GM23338 (cell line): ENCODE measurements at regions not wholly inside any gene's neighbourhood (a gene's known extent, or its start where the extent isn't known, plus 50 kb on each side); places are given as distances from the start of the nearest gene placed in this dataset.

Experiments used
- ATAC-seq: fragments of 200-7000 bp; cut with Tn5 transposase; 3 replicates; pipeline ENCODE4 v1.9.1; 2020
- DNase-seq: peaks from one replicate; pipeline ENCODE4 v3.0.0-alpha.2; 2015; ENCODE audit warnings: low spot score
- H2AFZ ChIP-seq: fragments of 200-600 bp; sonication (generic); 2 replicates; pipeline ENCODE4 v1.8.0; 2016; ENCODE audit warnings: antibody characterized with exemption, mild to moderate bottlenecking, moderate library complexity
- H3F3A ChIP-seq: fragments of 200-600 bp; sonication (generic); replicated peaks from 2 replicates; pipeline ENCODE4 v1.8.0; 2017; ENCODE audit warnings: antibody characterized with exemption, mixed run types, low read depth
- H3K27ac ChIP-seq: fragments of 200-600 bp; sonication (generic); 2 replicates; pipeline ENCODE4 v1.6.1; 2016; ENCODE audit warnings: low read depth
- H3K27me3 ChIP-seq: fragments of 200-600 bp; sonication (generic); 2 replicates; pipeline ENCODE4 v1.8.0; 2016; ENCODE audit warnings: mild to moderate bottlenecking, mixed run types, moderate library complexity; ENCODE audit not compliant: insufficient read depth
- H3K36me3 ChIP-seq: fragments of 200-600 bp; sonication (generic); 2 replicates; pipeline ENCODE4 v1.8.0; 2016; ENCODE audit warnings: mild to moderate bottlenecking; ENCODE audit not compliant: insufficient read depth
- H3K4me1 ChIP-seq: fragments of 200-600 bp; sonication (generic); 2 replicates; pipeline ENCODE4 v1.8.0; 2016; ENCODE audit warnings: mild to moderate bottlenecking, moderate library complexity; ENCODE audit not compliant: insufficient read depth
- H3K4me2 ChIP-seq: fragments of 200-600 bp; sonication (generic); 2 replicates; pipeline ENCODE4 v1.7.1; 2017; ENCODE audit warnings: mixed run types
- H3K4me3 ChIP-seq: fragments of 200-600 bp; sonication (generic); 2 replicates; pipeline ENCODE4 v1.6.1; 2016; ENCODE audit warnings: mixed run types
- H3K79me2 ChIP-seq: fragments of 200-600 bp; sonication (generic); replicated peaks from 2 replicates; pipeline ENCODE4 v1.8.0; 2017; ENCODE audit warnings: mild to moderate bottlenecking; ENCODE audit not compliant: insufficient read depth
- H3K9me2 ChIP-seq: fragments of 200-600 bp; sonication (generic); 2 replicates; pipeline ENCODE4 v1.8.0; 2017; ENCODE audit not compliant: insufficient read depth
- H4K20me1 ChIP-seq: fragments of 200-600 bp; sonication (generic); replicated peaks from 2 replicates; pipeline ENCODE4 v1.8.0; 2017; ENCODE audit warnings: mild to moderate bottlenecking; ENCODE audit not compliant: insufficient read depth
- H3K27ac Mint-ChIP-seq: 2 replicates; pipeline ENCODE4 v1.8.0; 2020; ENCODE audit warnings: inconsistent platforms, mild to moderate bottlenecking, moderate library complexity, mixed read lengths
- H3K27me3 Mint-ChIP-seq: 3 replicates; pipeline ENCODE4 v1.8.0; 2022; ENCODE audit warnings: low read depth, mild to moderate bottlenecking, moderate library complexity, mixed read lengths, inconsistent platforms; ENCODE audit not compliant: insufficient read depth, poor library complexity
- H3K36me3 Mint-ChIP-seq: 3 replicates; pipeline ENCODE4 v1.8.0; 2021; ENCODE audit warnings: low read depth, mild to moderate bottlenecking, inconsistent platforms, moderate library complexity, mixed read lengths
- H3K4me1 Mint-ChIP-seq: 3 replicates; pipeline ENCODE4 v1.8.0; 2020; ENCODE audit warnings: mild to moderate bottlenecking, inconsistent platforms, mixed read lengths
- H3K4me3 Mint-ChIP-seq: 3 replicates; pipeline ENCODE4 v1.8.0; 2021; ENCODE audit warnings: moderate library complexity, mild to moderate bottlenecking, inconsistent platforms, mixed read lengths
- H3K9me3 Mint-ChIP-seq: 3 replicates; pipeline ENCODE4 v1.8.0; 2020; ENCODE audit warnings: moderate library complexity, mild to moderate bottlenecking, inconsistent platforms, mixed read lengths
- CTCF ChIP-seq, 2 experiments: fragments of 200-600 bp in 1 of 2; sonication (generic) in 1 of 2; conservative IDR thresholded peaks; 2 replicates each; pipeline versions ENCODE4 v1.5.1 to v1.6.1; 2016 to 2017; ENCODE audit warnings: antibody characterized with exemption in 2 of 2, low read depth in 2 of 2, mild to moderate bottlenecking in 2 of 2, moderate library complexity in 1 of 2
- EZH2 ChIP-seq: fragments of 200-600 bp; sonication (generic); IDR thresholded peaks from one replicate; pipeline ENCODE4 v1.8.0; 2017; ENCODE audit warnings: antibody characterized with exemption, mild to moderate bottlenecking, low read depth; ENCODE audit not compliant: unreplicated experiment
- JUNB ChIP-seq: IDR thresholded peaks from one replicate; pipeline ENCODE4 v1.6.1; 2016; ENCODE audit warnings: antibody characterized with exemption; ENCODE audit not compliant: unreplicated experiment
- POLR2AphosphoS5 ChIP-seq: IDR thresholded peaks from 2 replicates; pipeline ENCODE4 v1.6.1; 2016; ENCODE audit warnings: antibody characterized with exemption, low read depth
- REST ChIP-seq: IDR thresholded peaks from one replicate; pipeline ENCODE4 v1.6.1; 2018; ENCODE audit warnings: antibody characterized with exemption; ENCODE audit not compliant: unreplicated experiment
- ZNF114 ChIP-seq: fragments of 250-450 bp; sonication (Bioruptor Pico); IDR thresholded peaks from 2 replicates; pipeline ENCODE4 v1.5.0; 2020; ENCODE audit warnings: mild to moderate bottlenecking, moderate library complexity

- TF ChIP-seq REST (peak; percentile 49), JUNB (no peak), EZH2 (no peak)
- Histone ChIP-seq H3K27ac (no peak overlapping the region), H4K20me1 (no peaks in the 10 kb centered on the region), H3K4me3 (no peak overlapping the region), H3K9me2 (no peaks in the 10 kb centered on the region), H3F3A (no peaks in the 10 kb centered on the region), H3K36me3 (no peaks in the 10 kb centered on the region), H3K27me3 (no peaks in the 10 kb centered on the region), H2AFZ (no peak overlapping the region), H3K4me1 (no peaks in the 10 kb centered on the region), H3K4me2 (no peak overlapping the region), H3K79me2 (no peaks in the 10 kb centered on the region)
- H3K4me3 Mint-ChIP-seq = no peak overlapping the region
- peaks cover 18% of the 10 kb centered on the region for H3K9me3 Mint-ChIP-seq
- peaks cover 2% of the 10 kb centered on the region for H3K4me1 Mint-ChIP-seq
- peaks cover 6% of the 10 kb centered on the region; the same call in 1 of the 3 replicates for H3K36me3 Mint-ChIP-seq
- DNase-seq = no peak
- no peaks in the 10 kb centered on the region for H3K27me3 Mint-ChIP-seq
- ATAC-seq = no peak
- no peak overlapping the region for H3K27ac Mint-ChIP-seq
Observed at GRCh38 chr4:184942444-184943425, 75.6 kb upstream of the HELT start.

- ATAC-seq (no peak), DNase-seq (no peak)
- H3K4me1 ChIP-seq = no peaks in the 10 kb centered on the region
- Mint-ChIP-seq H3K36me3 (no peaks in the 10 kb centered on the region), H3K9me3 (no peaks in the 10 kb centered on the region), H3K4me3 (no peak overlapping the region), H3K27me3 (peaks cover 7% of the 10 kb centered on the region), H3K4me1 (no peaks in the 10 kb centered on the region), H3K27ac (no peak overlapping the region)
- no peaks in the 10 kb centered on the region for H3K9me2 ChIP-seq
- H3K79me2 ChIP-seq = no peaks in the 10 kb centered on the region
- H3K4me3 ChIP-seq = no peak overlapping the region
- no peaks in the 10 kb centered on the region for H4K20me1 ChIP-seq
- no peak for TF ChIP-seq CTCF (conservative IDR thresholded peaks at IDR 0.05; ENCODE audit: low read depth in 2 of 2)
- no peak for TF ChIP-seq ZNF114 (CRISPR knock-in tag)
- no peak for TF ChIP-seq JUNB
- TF ChIP-seq POLR2AphosphoS5 = no peak
- no peak for TF ChIP-seq REST
- no peak overlapping the region for H3K4me2 ChIP-seq
- H2AFZ ChIP-seq = no peak overlapping the region
- no peaks in the 10 kb centered on the region for H3K27me3 ChIP-seq
- H3K27ac ChIP-seq = no peak overlapping the region
- H3F3A ChIP-seq = no peaks in the 10 kb centered on the region
- no peaks in the 10 kb centered on the region for H3K36me3 ChIP-seq
Observed at GRCh38 chr4:184949020-184949419, 69.3 kb upstream of the HELT start.
